Neural crest cell (in vitro differentiated cells): ENCODE measurements at regions not wholly inside any gene's neighbourhood (a gene's known extent, or its start where the extent isn't known, plus 50 kb on each side); places are given as distances from the start of the nearest gene placed in this dataset.

Experiments
- DNase-seq: peaks from one replicate; pipeline ENCODE4 v3.0.0; 2021; ENCODE audit warnings: low read depth, mixed read lengths, low spot score
- H3K27ac Mint-ChIP-seq: one replicate; pipeline ENCODE4 v1.8.0; 2021; ENCODE audit warnings: mild to moderate bottlenecking, mixed read lengths; ENCODE audit not compliant: unreplicated experiment
- H3K27me3 Mint-ChIP-seq: 2 replicates; pipeline ENCODE4 v1.8.0; 2021; ENCODE audit warnings: low read depth, mild to moderate bottlenecking, mixed read lengths
- H3K36me3 Mint-ChIP-seq: 2 replicates; pipeline ENCODE4 v1.8.0; 2021; ENCODE audit warnings: low read depth, mild to moderate bottlenecking, mixed read lengths
- H3K4me1 Mint-ChIP-seq: 2 replicates; pipeline ENCODE4 v1.8.0; 2021; ENCODE audit warnings: mixed read lengths
- H3K4me3 Mint-ChIP-seq: one replicate; pipeline ENCODE4 v1.8.0; 2021; ENCODE audit warnings: mild to moderate bottlenecking, mixed read lengths
- H3K9me3 Mint-ChIP-seq: 2 replicates; pipeline ENCODE4 v1.8.0; 2021; ENCODE audit warnings: mixed read lengths
- TF ChIP-seq, protein P1 (sequence below): fragments of 200-600 bp; sonication (generic); conservative IDR thresholded peaks from 2 replicates; pipeline ENCODE4 v1.5.0; 2021; ENCODE audit warnings: antibody characterized with exemption, mild to moderate bottlenecking

DNA sequence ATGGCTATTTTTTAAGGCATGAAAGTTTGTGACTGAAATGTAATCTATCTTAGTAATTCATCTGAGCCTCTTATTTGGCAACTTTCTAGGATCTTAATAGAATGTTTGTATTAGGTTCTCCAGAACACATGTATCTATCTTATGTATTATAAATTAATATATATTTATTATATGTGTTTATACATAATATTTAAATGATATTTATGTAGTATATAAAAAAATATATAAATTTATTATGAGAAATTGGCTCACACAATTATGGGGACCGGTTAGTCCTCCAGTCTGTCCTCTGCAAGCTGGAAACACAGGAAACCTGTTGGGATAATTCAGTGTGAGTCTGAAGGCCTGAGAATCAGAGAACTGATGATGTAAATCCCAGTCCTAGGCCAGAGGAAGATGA lies 155.7 kb downstream of the AMY1C start:
- TF ChIP-seq, protein P1, sequence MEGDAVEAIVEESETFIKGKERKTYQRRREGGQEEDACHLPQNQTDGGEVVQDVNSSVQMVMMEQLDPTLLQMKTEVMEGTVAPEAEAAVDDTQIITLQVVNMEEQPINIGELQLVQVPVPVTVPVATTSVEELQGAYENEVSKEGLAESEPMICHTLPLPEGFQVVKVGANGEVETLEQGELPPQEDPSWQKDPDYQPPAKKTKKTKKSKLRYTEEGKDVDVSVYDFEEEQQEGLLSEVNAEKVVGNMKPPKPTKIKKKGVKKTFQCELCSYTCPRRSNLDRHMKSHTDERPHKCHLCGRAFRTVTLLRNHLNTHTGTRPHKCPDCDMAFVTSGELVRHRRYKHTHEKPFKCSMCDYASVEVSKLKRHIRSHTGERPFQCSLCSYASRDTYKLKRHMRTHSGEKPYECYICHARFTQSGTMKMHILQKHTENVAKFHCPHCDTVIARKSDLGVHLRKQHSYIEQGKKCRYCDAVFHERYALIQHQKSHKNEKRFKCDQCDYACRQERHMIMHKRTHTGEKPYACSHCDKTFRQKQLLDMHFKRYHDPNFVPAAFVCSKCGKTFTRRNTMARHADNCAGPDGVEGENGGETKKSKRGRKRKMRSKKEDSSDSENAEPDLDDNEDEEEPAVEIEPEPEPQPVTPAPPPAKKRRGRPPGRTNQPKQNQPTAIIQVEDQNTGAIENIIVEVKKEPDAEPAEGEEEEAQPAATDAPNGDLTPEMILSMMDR = no peak
- no peaks in the 10 kb centered on the region for H3K9me3 Mint-ChIP-seq
- no peak for DNase-seq
- no peak overlapping the region for H3K4me3 Mint-ChIP-seq
- no peaks in the 10 kb centered on the region for H3K27me3 Mint-ChIP-seq
- no peaks in the 10 kb centered on the region for H3K36me3 Mint-ChIP-seq
- H3K4me1 Mint-ChIP-seq = no peaks in the 10 kb centered on the region
- H3K27ac Mint-ChIP-seq = no peak overlapping the region

DNA sequence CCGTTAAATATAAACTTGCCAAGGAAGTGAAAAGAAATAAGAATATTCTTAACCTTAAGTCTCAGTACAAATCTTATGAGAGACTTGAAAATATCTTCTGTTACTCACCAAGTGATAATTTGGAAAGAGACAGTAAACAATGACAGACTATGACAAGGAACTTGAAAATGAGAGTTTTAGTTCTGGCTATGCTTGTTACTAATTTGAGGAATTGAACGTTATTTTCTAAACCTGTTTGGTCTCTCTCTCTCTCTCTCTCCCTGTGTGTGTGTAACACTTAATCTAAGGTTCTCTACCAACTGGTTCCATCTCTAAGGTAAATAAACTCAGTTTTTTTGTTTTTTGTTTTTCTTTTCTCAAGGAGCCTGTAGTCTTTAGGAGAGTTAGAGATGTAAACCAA lies 161.8 kb downstream of the AMY1C start:
- H3K4me3 Mint-ChIP-seq = no peak overlapping the region
- no peaks in the 10 kb centered on the region for H3K9me3 Mint-ChIP-seq
- H3K4me1 Mint-ChIP-seq = no peaks in the 10 kb centered on the region
- H3K27ac Mint-ChIP-seq = no peak overlapping the region
- TF ChIP-seq, protein P1 = no peak
- H3K27me3 Mint-ChIP-seq = no peaks in the 10 kb centered on the region
- DNase-seq = no peak
- H3K36me3 Mint-ChIP-seq = no peaks in the 10 kb centered on the region

DNA sequence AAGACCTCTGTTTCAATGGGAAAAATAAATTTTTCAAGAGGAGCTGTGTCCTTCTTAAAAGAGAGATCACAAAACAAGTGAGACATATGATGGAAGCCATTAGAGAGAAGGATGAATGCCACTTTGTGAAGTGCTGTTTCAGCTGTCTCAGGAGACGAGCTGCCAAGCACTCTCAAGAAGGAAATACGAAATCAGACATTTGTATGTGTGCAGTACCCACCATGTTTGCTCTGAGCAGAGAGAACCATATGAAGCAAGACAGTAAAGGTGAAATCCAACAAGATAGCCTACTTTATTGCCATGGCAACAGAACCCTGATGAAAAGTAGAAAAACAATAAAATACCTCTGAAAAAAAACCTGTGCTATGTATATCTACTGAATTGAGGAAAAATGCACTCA lies 168.1 kb downstream of the AMY1C start:
- Mint-ChIP-seq H3K27me3 (no peaks in the 10 kb centered on the region), H3K36me3 (no peaks in the 10 kb centered on the region), H3K4me1 (peaks cover 9% of the 10 kb centered on the region), H3K27ac (no peak overlapping the region), H3K4me3 (no peak overlapping the region), H3K9me3 (peaks cover 2% of the 10 kb centered on the region)
- no peak for DNase-seq
- TF ChIP-seq, protein P1 = no peak

DNA sequence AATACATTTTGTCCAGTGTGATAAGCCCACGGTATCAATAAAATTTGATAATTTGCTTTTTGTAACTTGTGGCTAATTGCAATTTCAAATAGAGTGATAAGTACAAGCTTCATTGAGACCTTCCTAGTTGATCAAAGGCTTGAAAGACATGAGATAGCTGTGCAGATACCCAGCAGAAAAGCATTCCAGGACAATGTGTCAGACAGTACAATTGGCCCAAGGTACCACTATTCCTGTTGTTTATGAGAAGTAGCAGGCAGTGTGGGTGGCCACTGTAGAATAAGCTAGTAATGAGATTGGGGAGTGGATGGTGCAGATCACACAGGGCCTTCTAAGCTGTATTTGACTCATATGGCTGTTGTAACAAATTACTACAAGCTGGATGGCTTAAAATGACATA lies 182.2 kb downstream of the AMY1C start:
- H3K4me3 Mint-ChIP-seq = no peak overlapping the region
- H3K27ac Mint-ChIP-seq = no peak overlapping the region
- peaks cover 3% of the 10 kb centered on the region for H3K9me3 Mint-ChIP-seq
- H3K36me3 Mint-ChIP-seq = no peaks in the 10 kb centered on the region
- H3K27me3 Mint-ChIP-seq = no peaks in the 10 kb centered on the region
- DNase-seq = no peak
- H3K4me1 Mint-ChIP-seq = no peaks in the 10 kb centered on the region
- TF ChIP-seq, protein P1 = no peak

DNA sequence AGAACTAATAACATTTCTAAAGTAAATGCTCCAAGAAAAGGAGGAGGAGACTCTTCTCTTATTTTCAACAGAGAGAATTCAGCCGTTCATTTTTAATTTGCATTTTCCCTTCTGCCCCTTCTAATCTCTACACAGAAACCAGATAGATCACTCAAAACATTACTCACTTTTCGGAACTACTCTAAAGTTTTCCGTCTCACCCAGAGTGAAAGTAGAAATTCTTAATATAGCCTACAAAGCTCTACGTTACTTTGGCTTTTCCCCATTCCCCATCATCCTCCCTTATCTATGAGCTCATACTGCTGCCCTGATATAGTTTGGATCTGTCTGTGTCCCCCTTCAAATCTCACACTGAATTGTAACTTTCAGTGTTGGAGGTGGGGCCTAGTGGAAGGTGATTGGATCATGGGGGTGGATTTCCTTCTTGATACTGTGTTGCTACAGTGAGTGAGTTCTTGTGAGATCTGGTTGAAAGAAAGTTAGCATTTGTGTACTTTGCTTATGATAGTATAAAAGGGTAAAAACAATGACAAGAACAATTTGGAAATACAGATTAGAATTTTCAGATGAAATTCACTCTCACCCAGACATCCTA lies 188.2 kb downstream of the AMY1C start:
- Mint-ChIP-seq H3K9me3 (no peaks in the 10 kb centered on the region), H3K27me3 (peaks cover 9% of the 10 kb centered on the region), H3K27ac (no peak overlapping the region), H3K4me1 (no peaks in the 10 kb centered on the region), H3K36me3 (no peaks in the 10 kb centered on the region), H3K4me3 (no peak overlapping the region)
- TF ChIP-seq, protein P1 = no peak
- DNase-seq = no peak
